HepG2 (cell line): ENCODE measurements at regions not wholly inside any gene's neighbourhood (a gene's known extent, or its start where the extent isn't known, plus 50 kb on each side); places are given as distances from the start of the nearest gene placed in this dataset.

Experiments
- ASH2L ChIP-seq: fragments of 300-600, 200-600 bp; sonication (generic); IDR thresholded peaks from 2 replicates; pipeline ENCODE4 v1.7.0; 2017; ENCODE audit warnings: low read depth, mild to moderate bottlenecking, moderate library complexity, mixed read lengths, low read length; ENCODE audit not compliant: insufficient read length
- BORCS8-MEF2B ChIP-seq: sonication (generic); formaldehyde crosslinking; IDR thresholded peaks from 2 replicates; pipeline ENCODE4 v1.8.0; 2022; ENCODE audit warnings: mild to moderate bottlenecking, missing genetic modification reagents
- CENPX ChIP-seq: sonication (generic); formaldehyde crosslinking; IDR thresholded peaks from 2 replicates; pipeline ENCODE4 v1.9.0; 2021; ENCODE audit warnings: mild to moderate bottlenecking, missing genetic modification reagents, moderate library complexity
- FOXP1 ChIP-seq, 2 experiments: fragments of 450-650 bp in 1 of 2; IDR thresholded peaks; 2 replicates each; pipeline ENCODE4 v1.6.1; 2017 to 2018; ENCODE audit warnings: antibody characterized with exemption in 1 of 2
- GATAD2A ChIP-seq: IDR thresholded peaks from 2 replicates; pipeline ENCODE4 v1.6.1; 2016
- HINFP ChIP-seq: sonication (generic); formaldehyde crosslinking; IDR thresholded peaks from 2 replicates; pipeline ENCODE4 v1.4.0; 2020; ENCODE audit warnings: low read depth, mild to moderate bottlenecking, missing genetic modification reagents
- HMGXB3 ChIP-seq: sonication (generic); formaldehyde crosslinking; IDR thresholded peaks from 2 replicates; pipeline ENCODE4 v1.4.0; 2020; ENCODE audit warnings: missing genetic modification reagents, borderline replicate concordance
- IKZF5 ChIP-seq: IDR thresholded peaks from 2 replicates; pipeline ENCODE4 v1.6.1; 2018; ENCODE audit warnings: missing genetic modification reagents, mild to moderate bottlenecking, missing compliant biosample characterization
- NFE2 ChIP-seq: sonication (generic); formaldehyde crosslinking; IDR thresholded peaks from 2 replicates; pipeline ENCODE4 v1.4.0; 2020; ENCODE audit warnings: missing genetic modification reagents
- NRL ChIP-seq: sonication (generic); formaldehyde crosslinking; IDR thresholded peaks from 2 replicates; pipeline ENCODE4 v1.5.0; 2020; ENCODE audit warnings: missing genetic modification reagents, mild to moderate bottlenecking, moderate library complexity, borderline replicate concordance
- PAWR ChIP-seq: sonication (generic); formaldehyde crosslinking; IDR thresholded peaks from 2 replicates; pipeline ENCODE4 v1.4.0; 2020; ENCODE audit warnings: missing genetic modification reagents, mild to moderate bottlenecking, borderline replicate concordance
- PHB2 ChIP-seq: fragments of 450-650 bp; IDR thresholded peaks from 2 replicates; pipeline ENCODE4 v1.6.1; 2018; ENCODE audit not compliant: partially characterized antibody
- RAD21 ChIP-seq: fragments of 450-650 bp; formaldehyde crosslinking; IDR thresholded peaks from 2 replicates; pipeline ENCODE4 v1.5.0; 2020; ENCODE audit warnings: mild to moderate bottlenecking
- ZBTB3 ChIP-seq: sonication (generic); formaldehyde crosslinking; IDR thresholded peaks from 2 replicates; pipeline ENCODE4 v1.4.0; 2020; ENCODE audit warnings: low read depth, mild to moderate bottlenecking, moderate library complexity, missing genetic modification reagents, borderline replicate concordance
- ZFY ChIP-seq: sonication (generic); formaldehyde crosslinking; IDR thresholded peaks from 2 replicates; pipeline ENCODE4 v1.4.0; 2020; ENCODE audit warnings: missing genetic modification reagents
- ZNF326 ChIP-seq: sonication (generic); formaldehyde crosslinking; IDR thresholded peaks from 2 replicates; pipeline ENCODE4 v1.4.0; 2020; ENCODE audit warnings: missing genetic modification reagents, borderline replicate concordance
- ZNF543 ChIP-seq: sonication (generic); formaldehyde crosslinking; IDR thresholded peaks from 2 replicates; pipeline ENCODE4 v1.4.0; 2020; ENCODE audit warnings: mild to moderate bottlenecking, missing genetic modification reagents
- ZNF615 ChIP-seq: sonication (generic); formaldehyde crosslinking; IDR thresholded peaks from 2 replicates; pipeline ENCODE4 v1.5.0; 2020; ENCODE audit warnings: mild to moderate bottlenecking, missing genetic modification reagents, borderline replicate concordance
- ZNF776 ChIP-seq: sonication (generic); formaldehyde crosslinking; IDR thresholded peaks from 2 replicates; pipeline ENCODE4 v1.4.0; 2020; ENCODE audit warnings: mild to moderate bottlenecking, missing genetic modification reagents
- ZSCAN21 ChIP-seq: sonication (generic); formaldehyde crosslinking; IDR thresholded peaks from 2 replicates; pipeline ENCODE4 v1.8.0; 2022; ENCODE audit warnings: mild to moderate bottlenecking, missing genetic modification reagents, moderate library complexity, borderline replicate concordance
- TF ChIP-seq, protein P1 (sequence below): sonication (generic); formaldehyde crosslinking; IDR thresholded peaks from 2 replicates; pipeline ENCODE4 v1.5.0; 2020; ENCODE audit warnings: mild to moderate bottlenecking, missing genetic modification reagents, moderate library complexity

DNA sequence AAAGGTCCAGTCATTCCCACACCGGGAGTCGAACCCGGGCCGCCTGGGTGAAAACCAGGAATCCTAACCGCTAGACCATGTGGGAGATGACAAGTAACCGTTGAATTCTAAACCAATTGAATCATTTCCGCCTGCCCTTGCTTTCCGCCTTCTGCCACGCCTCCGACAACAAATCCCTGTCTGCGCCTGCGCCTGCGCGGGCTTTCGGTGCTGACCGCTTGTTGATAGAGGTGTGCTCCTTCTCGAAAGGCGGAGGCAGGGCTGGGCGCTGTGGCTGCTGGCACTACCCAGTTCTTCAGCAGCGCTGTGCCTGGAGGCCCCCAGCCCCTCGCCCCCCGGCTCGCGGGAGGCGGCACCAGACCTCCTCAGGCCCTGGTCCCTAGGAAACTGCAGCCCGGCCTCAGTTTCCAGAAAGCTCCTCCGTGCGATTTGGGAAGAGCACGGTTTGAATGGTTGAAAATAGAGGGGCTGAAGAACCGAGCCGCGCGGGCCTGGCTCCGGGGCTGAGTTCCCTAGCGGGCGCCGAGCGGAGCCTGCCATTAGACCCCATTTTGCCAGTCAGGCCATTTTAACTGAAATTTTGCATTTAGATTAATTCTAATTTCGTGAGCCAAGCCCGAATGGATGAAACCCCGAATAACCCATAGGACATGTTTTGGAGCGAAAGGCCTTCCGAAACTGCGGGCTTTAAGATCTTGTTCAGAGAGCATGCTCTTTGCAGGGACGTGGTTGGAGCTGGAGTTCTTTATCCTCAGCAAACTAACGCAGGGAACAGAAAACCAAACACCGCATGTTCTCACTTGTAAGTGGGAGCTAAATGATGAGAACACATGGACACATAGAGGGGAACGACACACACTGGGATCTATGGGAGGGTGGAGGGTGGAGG lies 219.3 kb upstream of the ATP10A start (continued):
- TF ChIP-seq HMGXB3 (CRISPR knock-in tag) (no peak), RAD21 (CRISPR knock-in tag) (no peak), FOXP1 (IDR thresholded peaks at IDR 0.05) (no peak), FOXP1 (CRISPR knock-in tag; IDR thresholded peaks at IDR 0.05) (peak; percentile 42), IKZF5 (peak; percentile 65), PAWR (CRISPR knock-in tag) (no peak), NFE2 (CRISPR knock-in tag) (no peak), ZNF615 (CRISPR knock-in tag) (no peak), ASH2L (peak; percentile 48), HINFP (no peak; the same call in 1 of the 2 replicates), PHB2 (no peak), ZSCAN21 (peak; percentile 92; the same call in 1 of the 2 replicates), NRL (CRISPR knock-in tag) (peak; percentile 76; the same call in 1 of the 2 replicates), CENPX (CRISPR knock-in tag) (no peak), ZNF776 (CRISPR knock-in tag) (0 out of 2 replicates have a peak, but pooled peaks have one; percentile 38), ZNF326 (CRISPR knock-in tag) (no peak), GATAD2A (CRISPR knock-in tag) (peak; percentile 51), ZFY (CRISPR knock-in tag) (peak; percentile 75), BORCS8-MEF2B (no peak), ZNF543 (no peak), ZBTB3 (CRISPR knock-in tag) (no peak)
- TF ChIP-seq, protein P1, sequence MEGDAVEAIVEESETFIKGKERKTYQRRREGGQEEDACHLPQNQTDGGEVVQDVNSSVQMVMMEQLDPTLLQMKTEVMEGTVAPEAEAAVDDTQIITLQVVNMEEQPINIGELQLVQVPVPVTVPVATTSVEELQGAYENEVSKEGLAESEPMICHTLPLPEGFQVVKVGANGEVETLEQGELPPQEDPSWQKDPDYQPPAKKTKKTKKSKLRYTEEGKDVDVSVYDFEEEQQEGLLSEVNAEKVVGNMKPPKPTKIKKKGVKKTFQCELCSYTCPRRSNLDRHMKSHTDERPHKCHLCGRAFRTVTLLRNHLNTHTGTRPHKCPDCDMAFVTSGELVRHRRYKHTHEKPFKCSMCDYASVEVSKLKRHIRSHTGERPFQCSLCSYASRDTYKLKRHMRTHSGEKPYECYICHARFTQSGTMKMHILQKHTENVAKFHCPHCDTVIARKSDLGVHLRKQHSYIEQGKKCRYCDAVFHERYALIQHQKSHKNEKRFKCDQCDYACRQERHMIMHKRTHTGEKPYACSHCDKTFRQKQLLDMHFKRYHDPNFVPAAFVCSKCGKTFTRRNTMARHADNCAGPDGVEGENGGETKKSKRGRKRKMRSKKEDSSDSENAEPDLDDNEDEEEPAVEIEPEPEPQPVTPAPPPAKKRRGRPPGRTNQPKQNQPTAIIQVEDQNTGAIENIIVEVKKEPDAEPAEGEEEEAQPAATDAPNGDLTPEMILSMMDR (CRISPR knock-in tag): no peak
